OCI-LY1 (cell line): ENCODE measurements at regions not wholly inside any gene's neighbourhood (a gene's known extent, or its start where the extent isn't known, plus 50 kb on each side); places are given as distances from the start of the nearest gene placed in this dataset.

Experiments
- CTCF ChIP-seq: fragments of 200-600 bp; sonication (generic), shearing (Covaris generic); IDR thresholded peaks from 2 replicates; pipeline ENCODE4 v1.5.1; 2017; ENCODE audit warnings: mild to moderate bottlenecking, antibody characterized with exemption, low read length, moderate library complexity, mixed read lengths
- EZH2 ChIP-seq: fragments of 200-600 bp; sonication (generic), shearing (Covaris generic); IDR thresholded peaks from 2 replicates; pipeline ENCODE4 v1.8.0; 2017; ENCODE audit warnings: borderline replicate concordance, mixed run types, mild to moderate bottlenecking, antibody characterized with exemption, low read length, moderate library complexity, mixed read lengths

- TF ChIP-seq CTCF (no peak), EZH2 (no peak)
Observed at GRCh38 chr7:94843553-94843952, 63.8 kb upstream of the PPP1R9A start.
